SKM-1 (cell line): ENCODE measurements at regions not wholly inside any gene's neighbourhood (a gene's known extent, or its start where the extent isn't known, plus 50 kb on each side); places are given as distances from the start of the nearest gene placed in this dataset.
"Not testable (repeated sequence)": the region's sequence is repeated elsewhere in the genome, so short reads cannot be mapped to it uniquely, and the experiment has no call there.

Experiments
- DNase-seq: peaks from one replicate; lab custom pipeline; 2025; ENCODE audit not compliant: unreplicated experiment; lab: John Stamatoyannopoulos, UW

DNA sequence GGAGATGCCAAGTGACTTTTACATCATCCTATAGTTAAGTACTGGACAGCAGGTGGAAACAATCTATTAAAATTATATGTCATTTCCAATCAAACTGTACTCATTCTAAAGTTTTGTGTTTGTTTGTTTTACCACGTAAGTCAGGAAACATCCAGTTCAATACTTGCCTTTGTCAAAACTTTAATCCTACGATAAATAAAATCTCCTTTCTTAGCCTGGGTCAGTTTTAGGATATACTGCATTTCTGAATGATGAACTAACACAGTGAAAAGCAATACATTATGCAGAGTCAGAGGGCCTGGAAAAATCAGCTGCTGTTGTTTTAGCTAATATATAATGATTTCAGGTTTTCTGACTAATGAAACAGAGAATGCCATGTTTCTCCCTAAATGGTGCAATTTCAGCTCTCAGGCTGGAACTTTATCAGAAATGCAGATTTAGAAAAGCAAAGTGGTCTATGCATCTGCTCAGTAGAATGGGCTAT is 756.4 kb downstream of the CDH11 start:
- DNase-seq: no peak

DNA sequence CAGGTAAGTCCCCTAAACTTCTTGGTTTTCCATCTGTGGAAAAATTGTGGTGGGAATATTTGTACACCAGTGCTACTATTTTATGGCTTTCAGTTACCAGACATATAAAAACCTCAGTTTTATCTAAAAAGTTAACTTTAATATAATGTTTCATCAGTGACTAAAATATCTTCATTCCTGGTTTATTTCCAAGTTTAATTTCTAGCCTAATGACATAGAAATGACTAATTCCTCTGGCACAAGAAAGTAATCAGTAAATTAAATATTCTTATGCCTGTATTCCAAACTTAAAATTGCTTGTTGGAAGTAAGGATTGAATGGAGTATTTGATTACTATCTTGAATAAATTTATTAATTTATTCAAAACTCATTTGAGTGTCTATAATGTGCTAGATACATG is 757.0 kb downstream of the CDH11 start:
- DNase-seq: no peak

DNA sequence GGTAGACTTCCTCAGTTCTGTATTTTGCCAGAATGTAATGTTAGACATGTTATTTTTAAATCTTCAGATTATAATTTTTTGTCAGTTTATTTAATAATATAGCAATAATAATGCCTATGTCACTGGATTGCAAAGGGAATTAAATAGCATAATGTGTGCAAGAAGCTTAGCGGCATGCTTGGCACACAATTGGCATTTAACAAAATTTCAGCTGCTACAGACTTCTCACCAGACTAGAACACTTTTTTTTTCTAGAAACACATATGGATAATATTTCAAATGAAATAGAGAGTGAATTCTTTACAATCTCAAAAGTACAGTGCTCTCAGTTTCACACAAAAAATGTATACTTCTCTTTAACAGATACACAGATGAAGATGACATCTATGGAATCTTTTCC is 757.4 kb downstream of the CDH11 start:
- no peak for DNase-seq

- DNase-seq: no peak
Measured at GRCh38 chr16:64364016-64364415, 757.8 kb downstream of the CDH11 start.

- no peak for DNase-seq
Measured at GRCh38 chr16:64363039-64363438, 758.8 kb downstream of the CDH11 start.

DNA sequence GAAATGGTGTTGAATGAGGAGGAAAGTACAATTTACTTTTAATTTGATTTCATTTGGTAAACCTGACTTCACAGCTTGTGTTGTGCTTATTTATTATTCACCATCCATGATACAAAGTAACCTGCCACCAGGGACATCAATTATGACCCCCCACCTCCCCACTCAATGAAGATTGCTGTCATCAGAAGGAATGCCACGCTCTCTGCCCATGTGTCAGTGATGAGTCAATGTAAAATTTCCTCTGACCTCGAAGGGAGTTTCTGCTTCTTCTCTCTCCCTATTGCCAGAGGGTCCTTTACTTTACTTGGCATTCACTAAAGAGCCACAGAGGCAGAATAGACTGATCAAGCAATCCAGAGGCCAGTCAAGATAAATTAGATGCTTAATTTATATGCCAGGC is 759.7 kb downstream of the CDH11 start:
- DNase-seq: no peak

- DNase-seq: no peak
Measured at GRCh38 chr16:64361753-64362152, 760.1 kb downstream of the CDH11 start.

- DNase-seq: no peak
Measured at GRCh38 chr16:64358291-64358690, 763.6 kb downstream of the CDH11 start.

DNA sequence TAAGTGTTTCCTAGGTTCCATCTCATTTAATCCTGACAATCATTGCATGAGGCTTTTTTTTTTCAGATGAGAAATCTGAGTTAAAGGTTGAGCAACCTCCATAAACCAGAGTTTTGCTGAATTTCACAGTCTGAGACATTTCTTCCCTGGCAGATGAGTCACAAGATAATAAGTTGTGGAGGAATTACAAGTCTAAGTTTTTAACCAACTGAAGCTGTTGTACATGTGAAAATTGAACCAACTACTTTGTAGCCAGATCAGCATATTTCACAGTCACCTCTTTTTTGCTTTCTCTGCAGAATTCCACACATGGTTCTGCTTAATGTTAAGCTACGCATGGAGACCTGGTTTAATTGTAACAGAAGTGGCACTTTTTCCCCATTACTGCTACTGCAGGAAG is 765.6 kb downstream of the CDH11 start:
- DNase-seq: no peak

DNA sequence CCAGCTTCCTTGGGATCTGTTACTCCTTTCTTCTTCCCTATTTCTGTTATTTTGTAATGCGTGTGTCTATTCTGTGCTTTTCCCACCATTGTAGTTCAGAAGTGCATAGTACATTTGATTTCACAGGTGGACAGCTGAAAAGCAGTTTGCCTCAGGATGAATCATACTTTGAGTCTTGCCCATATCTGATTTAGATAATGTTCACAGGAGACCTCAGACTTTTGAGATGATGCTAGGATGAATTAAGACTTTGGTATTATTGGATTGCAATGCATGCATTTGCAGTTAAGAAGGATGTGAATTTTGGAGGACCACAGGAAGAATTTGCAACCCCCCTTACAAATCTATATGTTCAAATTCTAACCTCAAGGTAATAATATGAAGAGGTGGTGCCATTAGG is 769.6 kb downstream of the CDH11 start:
- no peak for DNase-seq

- no peak for DNase-seq
Measured at GRCh38 chr16:64351121-64351520, 770.7 kb downstream of the CDH11 start.

GRCh38 chr16:64346080-64346479 is 775.8 kb downstream of the CDH11 start:
- no peak for DNase-seq

GRCh38 chr16:64345142-64345541 is 776.7 kb downstream of the CDH11 start:
- no peak for DNase-seq

DNA sequence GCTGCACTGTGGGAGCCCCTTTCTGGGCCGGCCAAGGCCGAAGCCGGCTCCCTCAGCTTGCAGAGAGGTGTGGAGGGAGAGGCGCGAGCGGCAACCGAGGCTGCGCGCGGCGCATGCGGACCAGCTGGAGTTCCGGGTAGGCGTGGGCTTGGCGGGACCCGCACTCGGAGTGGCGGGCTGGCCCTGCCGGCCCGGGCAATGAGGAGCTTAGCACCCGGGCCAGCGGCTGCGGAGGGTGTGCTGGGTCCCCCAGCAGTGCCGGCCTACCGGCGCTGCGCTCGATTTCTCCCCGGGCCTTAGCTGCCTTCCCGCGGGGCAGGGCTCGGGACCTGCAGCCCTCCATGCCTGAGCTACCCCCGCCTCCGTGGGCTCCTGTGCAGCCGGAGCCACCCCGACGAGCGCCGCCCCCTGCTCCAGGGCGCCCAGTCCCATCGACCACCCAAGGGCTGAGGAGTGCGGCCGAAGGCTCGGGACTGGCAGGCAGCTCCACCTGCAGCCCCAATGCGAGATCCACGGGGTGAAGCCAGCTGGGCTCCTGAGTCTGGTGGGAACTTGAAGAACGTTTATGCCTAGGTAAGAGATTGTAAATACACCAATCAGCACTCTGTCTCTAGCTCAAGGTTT is 777.9 kb downstream of the CDH11 start:
- DNase-seq: not testable (repeated sequence)

DNA sequence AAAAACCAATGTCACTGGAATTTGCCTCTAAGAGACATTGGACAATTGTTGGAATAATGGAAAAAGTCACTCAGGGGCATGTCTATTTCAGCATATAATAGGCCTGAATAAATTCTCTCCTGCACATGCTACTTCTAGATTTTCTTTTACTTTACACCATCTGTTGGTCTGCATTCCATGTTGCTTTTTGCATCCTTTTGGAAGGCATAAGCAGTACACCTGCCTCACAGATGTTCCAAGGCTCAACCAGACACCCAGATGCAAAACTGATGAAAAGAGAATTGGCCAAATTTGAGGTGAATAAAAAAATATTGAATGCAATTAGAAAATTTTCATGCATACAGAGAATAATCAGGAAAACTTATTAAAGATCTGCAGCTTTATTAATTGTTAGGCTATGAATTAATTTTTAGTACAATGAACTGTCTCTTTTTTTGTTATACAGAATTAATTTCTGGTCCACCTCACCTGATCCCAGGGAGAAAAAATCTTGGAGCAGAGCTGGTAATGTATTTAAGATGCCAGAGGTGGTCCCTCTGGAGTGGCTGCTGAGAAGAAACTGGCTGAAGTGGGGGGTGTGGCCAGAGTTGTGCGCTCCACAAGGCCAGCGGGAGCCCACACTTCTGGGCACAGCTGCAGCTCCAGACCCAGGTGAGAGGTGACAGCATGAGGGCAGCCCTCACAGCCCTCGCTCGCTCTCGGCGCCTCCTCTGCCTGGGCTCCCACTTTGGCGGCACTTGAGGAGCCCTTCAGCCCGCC is 778.6 kb downstream of the CDH11 start:
- no peak for DNase-seq

GRCh38 chr16:64341336-64341735 is 780.5 kb downstream of the CDH11 start:
- not testable (repeated sequence) for DNase-seq

- no peak for DNase-seq
Measured at GRCh38 chr16:64339052-64339770, 782.7 kb downstream of the CDH11 start.

- no peak for DNase-seq
Measured at GRCh38 chr16:64321881-64322280, 800.0 kb downstream of the CDH11 start.

DNA sequence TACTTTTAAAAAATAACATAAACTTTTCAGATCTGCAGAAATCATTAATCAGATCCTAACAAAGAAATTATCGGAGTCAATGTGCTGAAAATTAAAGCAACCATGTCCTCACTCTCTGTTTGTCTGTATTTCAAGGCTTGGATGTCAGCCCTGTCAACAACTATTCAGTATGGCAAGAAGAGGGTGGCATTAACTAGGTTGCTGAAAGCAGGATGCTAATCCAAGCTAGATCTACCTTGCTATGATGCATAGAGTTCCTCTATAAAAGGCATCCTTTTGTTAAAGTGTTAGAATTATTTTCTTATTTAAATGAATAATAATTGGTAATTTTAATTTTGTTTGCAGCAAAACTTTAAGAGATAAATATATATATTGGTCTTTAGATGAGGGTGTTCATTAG is 800.8 kb downstream of the CDH11 start:
- DNase-seq: no peak

DNA sequence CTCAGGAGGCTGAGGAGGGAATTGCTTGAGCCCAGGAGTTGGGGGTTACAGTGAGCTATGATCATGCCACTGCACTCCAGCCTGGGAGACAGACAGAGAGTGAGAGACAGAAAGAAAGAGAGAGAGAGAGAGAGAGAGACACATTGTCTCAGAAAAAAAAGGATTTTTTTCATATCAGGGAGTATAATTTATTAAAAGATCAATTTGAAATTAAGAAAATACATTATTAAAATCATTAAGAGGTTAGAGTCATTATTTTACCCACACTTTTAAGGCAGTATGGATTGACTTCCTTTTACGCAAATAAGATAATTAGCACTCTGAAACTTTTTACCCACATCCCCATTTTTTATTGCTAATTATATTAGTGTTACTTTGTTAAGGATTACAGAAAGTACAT is 804.3 kb downstream of the CDH11 start:
- DNase-seq: no peak

DNA sequence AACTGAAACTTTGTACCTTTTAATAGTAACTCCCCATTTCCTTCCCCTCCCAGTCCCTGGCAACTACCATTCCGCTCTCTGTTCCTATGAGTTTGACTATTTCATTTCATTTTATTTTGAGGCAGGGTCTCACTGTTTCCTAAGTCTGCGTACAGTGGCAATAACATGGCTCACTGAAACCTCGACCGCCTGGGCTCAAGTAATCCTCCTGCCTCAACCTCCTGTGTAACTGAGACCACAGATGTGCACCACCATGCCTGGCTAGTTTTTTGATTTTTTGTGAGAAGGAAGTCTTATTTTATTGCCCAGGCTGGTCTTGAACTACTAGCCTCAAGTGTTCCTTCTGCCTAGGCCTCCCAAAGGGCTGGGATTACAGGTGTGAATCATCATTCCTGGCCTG is 808.1 kb downstream of the CDH11 start:
- DNase-seq: no peak

DNA sequence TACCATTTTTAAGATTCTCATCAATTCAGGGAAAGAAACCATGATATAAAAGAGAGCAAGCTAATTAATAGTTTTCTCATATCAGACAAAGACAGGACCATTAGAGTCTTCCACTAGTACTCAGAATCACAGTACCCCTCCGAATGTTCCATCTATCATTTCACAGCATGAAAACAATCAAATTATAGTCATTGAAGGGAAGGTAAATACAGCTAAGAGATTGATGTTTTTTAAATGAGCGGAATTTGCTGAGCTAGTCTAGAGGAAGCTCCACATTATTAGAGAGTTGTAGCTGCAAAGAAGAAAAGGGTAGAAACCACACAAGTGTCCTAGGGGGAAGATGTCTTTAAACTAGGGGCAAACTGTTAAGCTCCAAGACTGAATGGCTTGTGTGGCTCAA is 808.9 kb downstream of the CDH11 start:
- no peak for DNase-seq
